ENCODE measurements at regions not wholly inside any gene's neighbourhood (a gene's known extent, or its start where the extent isn't known, plus 50 kb on each side); places are given as distances from the start of the nearest gene placed in this dataset.

GRCh38 chr1:14415396-14415795 is 183.1 kb upstream of the KAZN start:
- peak; percentile 16 for TF ChIP-seq CTCF (IDR thresholded peaks at IDR 0.05; ENCODE audit: poor library complexity)
- TF ChIP-seq EZH2phosphoT487 (IDR thresholded peaks at IDR 0.05; ENCODE audit: low read depth, severe bottlenecking, unreplicated experiment) = no peak
- no peak for TF ChIP-seq EZH2 (IDR thresholded peaks at IDR 0.05; ENCODE audit: borderline replicate concordance)

Data from hepatocyte (in vitro differentiated cells).